ENCODE measurements at regions not wholly inside any gene's neighbourhood (a gene's known extent, or its start where the extent isn't known, plus 50 kb on each side); places are given as distances from the start of the nearest gene placed in this dataset. TPM values are rescaled to one million over a fixed set of nuclear protein-coding genes. Genes with fewer than 3 reads are reported as not detected.

Small RNAs in the stretch of these regions (microRNA-seq; reads per million reads assigned to microRNA genes)
- gene MIR4418, result not detected

Data from mesothelial cell of epicardium (in vitro differentiated cells).